ENCODE measurements at regions not wholly inside any gene's neighbourhood (a gene's known extent, or its start where the extent isn't known, plus 50 kb on each side); places are given as distances from the start of the nearest gene placed in this dataset.

DNA sequence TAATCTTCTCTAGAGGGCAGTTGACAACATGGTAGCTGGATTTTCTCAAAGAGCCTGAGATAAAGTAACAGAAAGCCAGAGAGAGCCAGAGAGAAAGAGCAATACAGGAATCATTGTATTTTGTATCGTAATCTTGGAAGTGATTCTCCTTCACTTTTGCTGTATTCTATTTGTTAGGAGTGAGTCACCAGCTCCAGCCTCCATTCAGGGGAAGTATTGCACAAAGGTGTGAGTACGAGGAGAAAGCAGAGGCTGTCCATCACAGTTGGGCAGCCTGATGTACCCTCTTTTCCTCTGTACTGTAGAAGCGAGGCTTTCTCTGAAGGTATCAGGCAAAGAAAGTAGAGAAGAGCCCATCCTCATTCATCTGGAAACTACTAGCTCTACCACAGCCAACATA, 176.8 kb downstream of the KCNS3 start:
- TF ChIP-seq EZH2 (IDR thresholded peaks at IDR 0.05; ENCODE audit: insufficient read depth, poor library complexity, severe bottlenecking) (no peak), EZH2phosphoT487 (IDR thresholded peaks at IDR 0.05; ENCODE audit: insufficient read depth, low read depth) (no peak)

Measured in GM23248 (cell line).